ENCODE measurements at regions not wholly inside any gene's neighbourhood (a gene's known extent, or its start where the extent isn't known, plus 50 kb on each side); places are given as distances from the start of the nearest gene placed in this dataset.
"Not testable (repeated sequence)": the region's sequence is repeated elsewhere in the genome, so short reads cannot be mapped to it uniquely, and the experiment has no call there.

DNA sequence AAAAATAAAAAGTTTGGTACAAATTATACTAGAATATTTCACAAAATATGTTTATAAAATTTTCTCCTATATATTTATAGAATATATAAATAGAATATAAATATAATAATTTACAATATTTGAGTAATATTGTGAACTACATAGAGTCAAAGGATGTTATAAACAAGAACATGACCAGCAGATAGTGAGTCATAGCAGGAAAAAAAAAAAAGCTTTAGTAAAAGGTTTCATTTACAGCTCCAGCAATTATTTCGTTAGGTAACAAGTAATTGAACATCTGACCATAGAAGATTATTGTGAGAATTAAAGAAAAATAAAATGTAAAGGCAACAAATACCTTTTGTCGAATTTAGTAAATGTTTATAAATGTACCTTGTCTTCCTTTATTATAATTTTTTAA lies 864.1 kb downstream of the PCDH17 start:
- no peaks in the 10 kb centered on the region for H3K4me1 ChIP-seq (ENCODE audit: insufficient read depth, insufficient read length)
- no peaks in the 10 kb centered on the region for H3K36me3 ChIP-seq (ENCODE audit: insufficient read depth, insufficient read length, low read length)
- H3K9me3 ChIP-seq (ENCODE audit: insufficient read depth, low read length), result no peaks in the 10 kb centered on the region
- TF ChIP-seq YY1 (IDR thresholded peaks at IDR 0.05; ENCODE audit: insufficient read depth, insufficient read length), result no peak
- TF ChIP-seq ZNF274 (IDR thresholded peaks at IDR 0.05; ENCODE audit: low read depth, low read length), result no peak
- no peak for TF ChIP-seq SUZ12 (IDR thresholded peaks at IDR 0.05; ENCODE audit: extremely low read depth, insufficient read depth, insufficient read length)
- DNase-seq (ENCODE audit: low read depth, low spot score), result no peak
- H3K9ac ChIP-seq (ENCODE audit: insufficient read length, low read depth), result no peak overlapping the region
- no peaks in the 10 kb centered on the region for H3K27me3 ChIP-seq (ENCODE audit: insufficient read depth, insufficient read length)
- no peak overlapping the region for H3K4me3 ChIP-seq (ENCODE audit: insufficient read length, low read depth)

DNA sequence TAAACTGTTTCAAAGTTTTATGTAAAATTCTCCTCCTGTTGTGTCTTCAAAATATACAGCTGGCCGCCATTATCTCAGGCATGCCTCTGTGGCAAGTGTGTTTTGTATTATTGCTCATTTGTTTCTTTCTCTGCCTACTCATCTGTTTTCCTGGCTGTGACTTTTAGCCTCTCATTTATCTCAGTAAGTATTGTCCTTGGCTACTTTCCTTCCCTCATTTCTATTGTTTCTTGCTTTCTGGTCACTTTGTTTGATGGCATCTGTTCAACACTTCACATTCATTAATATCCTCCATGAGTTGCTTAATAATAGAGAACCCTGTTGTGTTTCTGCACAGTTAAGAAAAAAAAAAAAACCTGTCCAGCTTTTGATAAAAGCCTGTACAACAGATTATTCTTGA lies 869.4 kb downstream of the PCDH17 start:
- no peak overlapping the region for H3K9ac ChIP-seq (ENCODE audit: insufficient read length, low read depth)
- H3K9me3 ChIP-seq (ENCODE audit: insufficient read depth, low read length), result no peaks in the 10 kb centered on the region; the same call in 1 of the 2 replicates
- TF ChIP-seq ZNF274 (IDR thresholded peaks at IDR 0.05; ENCODE audit: low read depth, low read length), result no peak
- TF ChIP-seq SUZ12 (IDR thresholded peaks at IDR 0.05; ENCODE audit: extremely low read depth, insufficient read depth, insufficient read length), result no peak
- TF ChIP-seq YY1 (IDR thresholded peaks at IDR 0.05; ENCODE audit: insufficient read depth, insufficient read length), result no peak

DNA sequence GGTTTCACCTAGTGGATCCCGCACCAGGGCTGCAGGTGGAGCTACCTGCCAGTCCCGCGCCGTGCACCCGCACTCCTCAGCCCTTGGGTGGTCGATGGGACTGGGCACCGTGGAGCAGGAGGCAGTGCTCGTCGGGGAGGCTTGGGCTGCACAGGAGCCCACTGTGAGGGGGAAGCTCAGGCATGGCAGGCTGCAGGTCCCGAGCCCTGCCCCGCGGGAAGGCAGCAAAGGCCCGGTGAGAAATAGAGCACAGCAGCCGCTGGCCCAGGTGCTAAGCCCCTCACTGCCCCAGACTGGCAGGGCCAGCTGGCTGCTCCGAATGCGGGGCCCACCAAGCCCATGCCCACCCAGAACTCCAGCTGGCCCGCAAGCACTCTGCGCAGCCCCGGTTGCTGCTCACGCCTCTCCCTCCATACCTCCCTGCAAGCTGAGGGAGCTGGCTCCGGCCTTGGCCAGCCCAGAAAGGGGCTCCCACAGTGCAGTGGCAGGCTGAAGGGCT lies 872.7 kb downstream of the PCDH17 start:
- H3K36me3 ChIP-seq (ENCODE audit: insufficient read depth, insufficient read length, low read length); H3K4me1 ChIP-seq (ENCODE audit: insufficient read depth, insufficient read length); H3K4me3 ChIP-seq (ENCODE audit: insufficient read length, low read depth); DNase-seq (ENCODE audit: low read depth, low spot score); H3K9me3 ChIP-seq (ENCODE audit: insufficient read depth, low read length); H3K27me3 ChIP-seq (ENCODE audit: insufficient read depth, insufficient read length); H3K9ac ChIP-seq (ENCODE audit: insufficient read length, low read depth): not testable (repeated sequence)

More for the DNA sequence above, 869.4 kb downstream of the PCDH17 start:
- no peaks in the 10 kb centered on the region for H3K4me1 ChIP-seq (ENCODE audit: insufficient read depth, insufficient read length)
- no peak for DNase-seq (ENCODE audit: low read depth, low spot score)
- no peaks in the 10 kb centered on the region for H3K36me3 ChIP-seq (ENCODE audit: insufficient read depth, insufficient read length, low read length)
- H3K27me3 ChIP-seq (ENCODE audit: insufficient read depth, insufficient read length), result no peaks in the 10 kb centered on the region
- H3K4me3 ChIP-seq (ENCODE audit: insufficient read length, low read depth), result no peak overlapping the region

- H3K9ac ChIP-seq (ENCODE audit: insufficient read length, low read depth); H3K4me1 ChIP-seq (ENCODE audit: insufficient read depth, insufficient read length); H3K27me3 ChIP-seq (ENCODE audit: insufficient read depth, insufficient read length); DNase-seq (ENCODE audit: low read depth, low spot score); H3K9me3 ChIP-seq (ENCODE audit: insufficient read depth, low read length); H3K4me3 ChIP-seq (ENCODE audit: insufficient read length, low read depth); H3K36me3 ChIP-seq (ENCODE audit: insufficient read depth, insufficient read length, low read length): not testable (repeated sequence)
Observed at GRCh38 chr13:58505262-58505920, 873.8 kb downstream of the PCDH17 start.

DNA sequence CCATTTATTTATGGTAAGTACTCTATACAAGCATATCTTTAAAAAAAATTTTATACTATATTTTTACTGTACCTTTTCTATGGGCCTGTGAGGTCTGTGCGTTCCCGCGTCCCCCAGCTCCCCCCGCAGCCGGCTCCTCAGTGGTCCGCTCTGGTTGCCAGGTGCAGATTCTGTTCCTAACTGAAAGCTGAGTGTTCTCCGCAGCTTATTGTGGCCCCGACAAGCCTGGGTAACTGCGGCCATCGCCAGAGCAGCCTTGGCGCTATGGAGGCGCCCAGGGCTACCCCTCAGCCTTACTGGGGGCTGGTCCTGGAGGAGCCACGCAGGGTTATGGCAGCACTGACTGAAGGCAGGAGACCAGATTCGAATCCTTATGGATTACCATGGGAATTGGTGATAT lies 896.8 kb downstream of the PCDH17 start:
- Histone ChIP-seq H3K36me3 (ENCODE audit: insufficient read depth, insufficient read length, low read length) (no peaks in the 10 kb centered on the region), H3K4me3 (ENCODE audit: insufficient read length, low read depth) (no peak overlapping the region), H3K27me3 (ENCODE audit: insufficient read depth, insufficient read length) (no peaks in the 10 kb centered on the region), H3K4me1 (ENCODE audit: insufficient read depth, insufficient read length) (no peaks in the 10 kb centered on the region), H3K9me3 (ENCODE audit: insufficient read depth, low read length) (no peaks in the 10 kb centered on the region), H3K9ac (ENCODE audit: insufficient read length, low read depth) (no peak overlapping the region)
- no peak for TF ChIP-seq YY1 (IDR thresholded peaks at IDR 0.05; ENCODE audit: insufficient read depth, insufficient read length)
- TF ChIP-seq SUZ12 (IDR thresholded peaks at IDR 0.05; ENCODE audit: extremely low read depth, insufficient read depth, insufficient read length), result no peak
- TF ChIP-seq ZNF274 (IDR thresholded peaks at IDR 0.05; ENCODE audit: low read depth, low read length), result no peak
- DNase-seq (ENCODE audit: low read depth, low spot score), result no peak

- DNase-seq (ENCODE audit: low read depth, low spot score), result no peak
- Histone ChIP-seq H3K4me1 (ENCODE audit: insufficient read depth, insufficient read length) (no peaks in the 10 kb centered on the region), H3K4me3 (ENCODE audit: insufficient read length, low read depth) (no peak overlapping the region), H3K27me3 (ENCODE audit: insufficient read depth, insufficient read length) (no peaks in the 10 kb centered on the region), H3K36me3 (ENCODE audit: insufficient read depth, insufficient read length, low read length) (no peaks in the 10 kb centered on the region), H3K9me3 (ENCODE audit: insufficient read depth, low read length) (no peaks in the 10 kb centered on the region), H3K9ac (ENCODE audit: insufficient read length, low read depth) (no peak overlapping the region)
- TF ChIP-seq ZNF274 (IDR thresholded peaks at IDR 0.05; ENCODE audit: low read depth, low read length) (no peak), YY1 (IDR thresholded peaks at IDR 0.05; ENCODE audit: insufficient read depth, insufficient read length) (no peak), SUZ12 (IDR thresholded peaks at IDR 0.05; ENCODE audit: extremely low read depth, insufficient read depth, insufficient read length) (no peak)
Observed at GRCh38 chr13:58531614-58532013, 900.1 kb downstream of the PCDH17 start.

DNA sequence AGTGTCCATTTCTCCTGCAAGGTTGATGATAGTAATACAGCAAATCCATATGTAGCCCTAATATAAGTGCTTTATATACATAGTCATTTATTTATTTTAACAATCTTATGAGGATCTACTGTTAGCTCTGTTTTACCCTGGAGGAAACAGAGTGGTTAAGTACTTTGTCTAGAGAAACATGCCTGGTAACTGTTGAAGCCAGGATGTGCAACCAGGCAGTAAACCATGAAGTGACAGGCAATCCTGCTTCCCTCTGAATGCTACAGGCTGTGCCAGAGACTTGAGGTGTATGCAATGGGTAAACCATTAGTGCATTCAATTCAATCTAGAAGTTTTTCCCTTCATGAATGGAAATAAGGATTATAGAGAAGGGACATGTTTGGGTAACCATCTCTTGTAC lies 911.0 kb downstream of the PCDH17 start:
- H3K9me3 ChIP-seq (ENCODE audit: insufficient read depth, low read length), result no peaks in the 10 kb centered on the region
- H3K9ac ChIP-seq (ENCODE audit: insufficient read length, low read depth), result no peak overlapping the region
- H3K36me3 ChIP-seq (ENCODE audit: insufficient read depth, insufficient read length, low read length), result no peaks in the 10 kb centered on the region
- TF ChIP-seq ZNF274 (IDR thresholded peaks at IDR 0.05; ENCODE audit: low read depth, low read length) (no peak), SUZ12 (IDR thresholded peaks at IDR 0.05; ENCODE audit: extremely low read depth, insufficient read depth, insufficient read length) (no peak), YY1 (IDR thresholded peaks at IDR 0.05; ENCODE audit: insufficient read depth, insufficient read length) (no peak)
- H3K27me3 ChIP-seq (ENCODE audit: insufficient read depth, insufficient read length), result no peaks in the 10 kb centered on the region
- no peaks in the 10 kb centered on the region for H3K4me1 ChIP-seq (ENCODE audit: insufficient read depth, insufficient read length)
- no peak for DNase-seq (ENCODE audit: low read depth, low spot score)
- no peak overlapping the region for H3K4me3 ChIP-seq (ENCODE audit: insufficient read length, low read depth)

DNA sequence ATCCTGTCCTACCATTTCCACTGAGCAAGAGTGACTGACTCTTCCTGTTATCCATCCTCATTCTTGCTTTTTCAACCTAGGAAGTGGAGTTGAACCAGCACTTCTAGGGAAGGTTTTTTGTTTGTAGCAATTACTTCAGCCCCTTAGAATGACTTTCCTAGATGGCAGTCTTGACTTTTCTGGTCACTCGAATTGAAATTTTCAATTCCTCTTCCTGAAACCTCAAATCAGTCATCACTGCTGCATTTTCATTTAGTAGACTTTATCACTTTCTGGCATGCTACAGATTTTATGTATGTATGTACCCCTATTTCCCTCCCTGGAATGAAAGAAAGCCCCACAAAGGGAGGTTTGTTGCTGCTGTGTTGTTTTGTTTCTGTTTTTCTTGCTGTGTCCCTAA lies 915.9 kb downstream of the PCDH17 start:
- H3K36me3 ChIP-seq (ENCODE audit: insufficient read depth, insufficient read length, low read length), result no peaks in the 10 kb centered on the region
- no peaks in the 10 kb centered on the region for H3K27me3 ChIP-seq (ENCODE audit: insufficient read depth, insufficient read length)
- no peak for DNase-seq (ENCODE audit: low read depth, low spot score)
- no peaks in the 10 kb centered on the region for H3K4me1 ChIP-seq (ENCODE audit: insufficient read depth, insufficient read length)
- H3K9ac ChIP-seq (ENCODE audit: insufficient read length, low read depth), result no peak overlapping the region
- H3K9me3 ChIP-seq (ENCODE audit: insufficient read depth, low read length), result no peaks in the 10 kb centered on the region
- no peak overlapping the region for H3K4me3 ChIP-seq (ENCODE audit: insufficient read length, low read depth)
- TF ChIP-seq YY1 (IDR thresholded peaks at IDR 0.05; ENCODE audit: insufficient read depth, insufficient read length) (no peak), ZNF274 (IDR thresholded peaks at IDR 0.05; ENCODE audit: low read depth, low read length) (no peak), SUZ12 (IDR thresholded peaks at IDR 0.05; ENCODE audit: extremely low read depth, insufficient read depth, insufficient read length) (no peak)

All from NT2/D1 (cell line).